ENCODE measurements at regions not wholly inside any gene's neighbourhood (a gene's known extent, or its start where the extent isn't known, plus 50 kb on each side); places are given as distances from the start of the nearest gene placed in this dataset.

DNA sequence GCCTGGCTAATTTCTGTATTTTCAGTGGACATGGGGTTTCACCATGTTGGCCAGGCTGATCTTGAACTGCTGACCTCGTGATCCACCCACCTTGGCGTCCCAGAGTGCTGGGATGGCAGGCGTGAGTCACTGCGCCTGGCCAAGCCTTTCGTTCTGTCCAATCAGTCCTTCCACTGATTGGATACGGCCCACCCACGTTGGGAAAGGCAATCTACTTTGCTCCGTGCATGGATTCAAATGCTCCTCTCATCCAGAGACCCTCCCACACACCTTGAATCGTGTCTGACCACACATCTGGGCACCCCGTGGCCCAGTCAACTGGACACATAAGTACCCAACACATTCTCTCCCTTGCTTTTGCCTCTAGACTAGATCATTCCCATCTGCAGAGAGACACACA is 74.9 kb downstream of the CRLF2 start (continued):
- TF ChIP-seq, protein P1, sequence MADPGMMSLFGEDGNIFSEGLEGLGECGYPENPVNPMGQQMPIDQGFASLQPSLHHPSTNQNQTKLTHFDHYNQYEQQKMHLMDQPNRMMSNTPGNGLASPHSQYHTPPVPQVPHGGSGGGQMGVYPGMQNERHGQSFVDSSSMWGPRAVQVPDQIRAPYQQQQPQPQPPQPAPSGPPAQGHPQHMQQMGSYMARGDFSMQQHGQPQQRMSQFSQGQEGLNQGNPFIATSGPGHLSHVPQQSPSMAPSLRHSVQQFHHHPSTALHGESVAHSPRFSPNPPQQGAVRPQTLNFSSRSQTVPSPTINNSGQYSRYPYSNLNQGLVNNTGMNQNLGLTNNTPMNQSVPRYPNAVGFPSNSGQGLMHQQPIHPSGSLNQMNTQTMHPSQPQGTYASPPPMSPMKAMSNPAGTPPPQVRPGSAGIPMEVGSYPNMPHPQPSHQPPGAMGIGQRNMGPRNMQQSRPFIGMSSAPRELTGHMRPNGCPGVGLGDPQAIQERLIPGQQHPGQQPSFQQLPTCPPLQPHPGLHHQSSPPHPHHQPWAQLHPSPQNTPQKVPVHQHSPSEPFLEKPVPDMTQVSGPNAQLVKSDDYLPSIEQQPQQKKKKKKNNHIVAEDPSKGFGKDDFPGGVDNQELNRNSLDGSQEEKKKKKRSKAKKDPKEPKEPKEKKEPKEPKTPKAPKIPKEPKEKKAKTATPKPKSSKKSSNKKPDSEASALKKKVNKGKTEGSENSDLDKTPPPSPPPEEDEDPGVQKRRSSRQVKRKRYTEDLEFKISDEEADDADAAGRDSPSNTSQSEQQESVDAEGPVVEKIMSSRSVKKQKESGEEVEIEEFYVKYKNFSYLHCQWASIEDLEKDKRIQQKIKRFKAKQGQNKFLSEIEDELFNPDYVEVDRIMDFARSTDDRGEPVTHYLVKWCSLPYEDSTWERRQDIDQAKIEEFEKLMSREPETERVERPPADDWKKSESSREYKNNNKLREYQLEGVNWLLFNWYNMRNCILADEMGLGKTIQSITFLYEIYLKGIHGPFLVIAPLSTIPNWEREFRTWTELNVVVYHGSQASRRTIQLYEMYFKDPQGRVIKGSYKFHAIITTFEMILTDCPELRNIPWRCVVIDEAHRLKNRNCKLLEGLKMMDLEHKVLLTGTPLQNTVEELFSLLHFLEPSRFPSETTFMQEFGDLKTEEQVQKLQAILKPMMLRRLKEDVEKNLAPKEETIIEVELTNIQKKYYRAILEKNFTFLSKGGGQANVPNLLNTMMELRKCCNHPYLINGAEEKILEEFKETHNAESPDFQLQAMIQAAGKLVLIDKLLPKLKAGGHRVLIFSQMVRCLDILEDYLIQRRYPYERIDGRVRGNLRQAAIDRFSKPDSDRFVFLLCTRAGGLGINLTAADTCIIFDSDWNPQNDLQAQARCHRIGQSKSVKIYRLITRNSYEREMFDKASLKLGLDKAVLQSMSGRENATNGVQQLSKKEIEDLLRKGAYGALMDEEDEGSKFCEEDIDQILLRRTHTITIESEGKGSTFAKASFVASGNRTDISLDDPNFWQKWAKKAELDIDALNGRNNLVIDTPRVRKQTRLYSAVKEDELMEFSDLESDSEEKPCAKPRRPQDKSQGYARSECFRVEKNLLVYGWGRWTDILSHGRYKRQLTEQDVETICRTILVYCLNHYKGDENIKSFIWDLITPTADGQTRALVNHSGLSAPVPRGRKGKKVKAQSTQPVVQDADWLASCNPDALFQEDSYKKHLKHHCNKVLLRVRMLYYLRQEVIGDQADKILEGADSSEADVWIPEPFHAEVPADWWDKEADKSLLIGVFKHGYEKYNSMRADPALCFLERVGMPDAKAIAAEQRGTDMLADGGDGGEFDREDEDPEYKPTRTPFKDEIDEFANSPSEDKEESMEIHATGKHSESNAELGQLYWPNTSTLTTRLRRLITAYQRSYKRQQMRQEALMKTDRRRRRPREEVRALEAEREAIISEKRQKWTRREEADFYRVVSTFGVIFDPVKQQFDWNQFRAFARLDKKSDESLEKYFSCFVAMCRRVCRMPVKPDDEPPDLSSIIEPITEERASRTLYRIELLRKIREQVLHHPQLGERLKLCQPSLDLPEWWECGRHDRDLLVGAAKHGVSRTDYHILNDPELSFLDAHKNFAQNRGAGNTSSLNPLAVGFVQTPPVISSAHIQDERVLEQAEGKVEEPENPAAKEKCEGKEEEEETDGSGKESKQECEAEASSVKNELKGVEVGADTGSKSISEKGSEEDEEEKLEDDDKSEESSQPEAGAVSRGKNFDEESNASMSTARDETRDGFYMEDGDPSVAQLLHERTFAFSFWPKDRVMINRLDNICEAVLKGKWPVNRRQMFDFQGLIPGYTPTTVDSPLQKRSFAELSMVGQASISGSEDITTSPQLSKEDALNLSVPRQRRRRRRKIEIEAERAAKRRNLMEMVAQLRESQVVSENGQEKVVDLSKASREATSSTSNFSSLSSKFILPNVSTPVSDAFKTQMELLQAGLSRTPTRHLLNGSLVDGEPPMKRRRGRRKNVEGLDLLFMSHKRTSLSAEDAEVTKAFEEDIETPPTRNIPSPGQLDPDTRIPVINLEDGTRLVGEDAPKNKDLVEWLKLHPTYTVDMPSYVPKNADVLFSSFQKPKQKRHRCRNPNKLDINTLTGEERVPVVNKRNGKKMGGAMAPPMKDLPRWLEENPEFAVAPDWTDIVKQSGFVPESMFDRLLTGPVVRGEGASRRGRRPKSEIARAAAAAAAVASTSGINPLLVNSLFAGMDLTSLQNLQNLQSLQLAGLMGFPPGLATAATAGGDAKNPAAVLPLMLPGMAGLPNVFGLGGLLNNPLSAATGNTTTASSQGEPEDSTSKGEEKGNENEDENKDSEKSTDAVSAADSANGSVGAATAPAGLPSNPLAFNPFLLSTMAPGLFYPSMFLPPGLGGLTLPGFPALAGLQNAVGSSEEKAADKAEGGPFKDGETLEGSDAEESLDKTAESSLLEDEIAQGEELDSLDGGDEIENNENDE (IDR thresholded peaks at IDR 0.05; ENCODE audit: insufficient replicate concordance, low read length) = no peak
- no peak for TF ChIP-seq POU5F1 (IDR thresholded peaks at IDR 0.05; ENCODE audit: low read depth, low read length)
- no peak for TF ChIP-seq TAF1 (IDR thresholded peaks at IDR 0.05; ENCODE audit: low read depth, low read length)
- no peak for TF ChIP-seq BACH1 (IDR thresholded peaks at IDR 0.05; ENCODE audit: low read length)
- TF ChIP-seq EGR1 (IDR thresholded peaks at IDR 0.05; ENCODE audit: borderline replicate concordance, low read depth, low read length) = no peak
- TF ChIP-seq, protein P2, sequence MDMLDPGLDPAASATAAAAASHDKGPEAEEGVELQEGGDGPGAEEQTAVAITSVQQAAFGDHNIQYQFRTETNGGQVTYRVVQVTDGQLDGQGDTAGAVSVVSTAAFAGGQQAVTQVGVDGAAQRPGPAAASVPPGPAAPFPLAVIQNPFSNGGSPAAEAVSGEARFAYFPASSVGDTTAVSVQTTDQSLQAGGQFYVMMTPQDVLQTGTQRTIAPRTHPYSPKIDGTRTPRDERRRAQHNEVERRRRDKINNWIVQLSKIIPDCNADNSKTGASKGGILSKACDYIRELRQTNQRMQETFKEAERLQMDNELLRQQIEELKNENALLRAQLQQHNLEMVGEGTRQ (IDR thresholded peaks at IDR 0.05; ENCODE audit: low read length) = no peak
- TF ChIP-seq CTBP2 (IDR thresholded peaks at IDR 0.05; ENCODE audit: borderline replicate concordance, insufficient read depth, insufficient read length, low read length) = no peak
- TF ChIP-seq NRF1 (IDR thresholded peaks at IDR 0.05; ENCODE audit: low read depth, low read length) = no peak
- no peak for TF ChIP-seq HDAC6 (IDR thresholded peaks at IDR 0.05; ENCODE audit: low read depth, low read length)
- no peak for TF ChIP-seq SRF (IDR thresholded peaks at IDR 0.05; ENCODE audit: low read depth, low read length)
- no peak for TF ChIP-seq TCF12 (IDR thresholded peaks at IDR 0.05; ENCODE audit: low read depth, low read length)
- no peak for TF ChIP-seq TEAD4 (IDR thresholded peaks at IDR 0.05; ENCODE audit: low read depth, low read length)

Measured in H1 (cell line).